Mesendoderm (in vitro differentiated cells): ENCODE measurements at regions not wholly inside any gene's neighbourhood (a gene's known extent, or its start where the extent isn't known, plus 50 kb on each side); places are given as distances from the start of the nearest gene placed in this dataset.

ENCODE experiments used
- DNase-seq: peaks from one replicate; pipeline ENCODE4 v3.0.0; 2013
- H2AK5ac ChIP-seq: 2 replicates; pipeline ENCODE4 v1.6.1; 2013; ENCODE audit warnings: low read length, inconsistent platforms
- H2BK120ac ChIP-seq: 2 replicates; pipeline ENCODE4 v1.6.1; 2013; ENCODE audit warnings: low read depth, mild to moderate bottlenecking, low read length, moderate library complexity, mixed read lengths
- H2BK15ac ChIP-seq: replicated peaks from 2 replicates; pipeline ENCODE4 v1.6.1; 2013; ENCODE audit warnings: low read depth, mild to moderate bottlenecking, moderate library complexity
- H2BK5ac ChIP-seq: 2 replicates; pipeline ENCODE4 v1.6.1; 2013; ENCODE audit warnings: low read length, inconsistent platforms
- H3K18ac ChIP-seq: 2 replicates; pipeline ENCODE4 v1.6.1; 2013; ENCODE audit warnings: mild to moderate bottlenecking, low read length, mixed read lengths
- H3K23ac ChIP-seq: one replicate; pipeline ENCODE4 v1.6.1; 2013; ENCODE audit warnings: low read length
- H3K27ac ChIP-seq: 2 replicates; pipeline ENCODE4 v1.5.1; 2013; ENCODE audit warnings: low read depth, mild to moderate bottlenecking, inconsistent platforms, low read length, moderate library complexity
- H3K27me3 ChIP-seq: 2 replicates; pipeline ENCODE4 v1.6.1; 2013; ENCODE audit warnings: low read length, control low read depth, mild to moderate bottlenecking, inconsistent platforms; ENCODE audit not compliant: insufficient read depth, poor library complexity
- H3K36me3 ChIP-seq: 2 replicates; pipeline ENCODE4 v1.6.1; 2013; ENCODE audit warnings: low read length, inconsistent platforms; ENCODE audit not compliant: control insufficient read depth, insufficient read depth
- H3K4ac ChIP-seq: one replicate; pipeline ENCODE4 v1.6.1; 2013; ENCODE audit warnings: low read depth, mild to moderate bottlenecking, low read length, moderate library complexity
- H3K4me1 ChIP-seq: 2 replicates; pipeline ENCODE4 v1.6.1; 2013; ENCODE audit warnings: low read depth, low read length, inconsistent platforms; ENCODE audit not compliant: control insufficient read depth
- H3K4me2 ChIP-seq: 2 replicates; pipeline ENCODE4 v1.6.1; 2013; ENCODE audit warnings: low read length
- H3K4me3 ChIP-seq: 2 replicates; pipeline ENCODE4 v1.5.1; 2013; ENCODE audit warnings: mild to moderate bottlenecking, low read length
- H3K56ac ChIP-seq: one replicate; pipeline ENCODE4 v1.6.1; 2013; ENCODE audit warnings: low read length
- H3K79me1 ChIP-seq: 2 replicates; pipeline ENCODE4 v1.6.1; 2013; ENCODE audit warnings: low read length, inconsistent platforms
- H3K79me2 ChIP-seq: 2 replicates; pipeline ENCODE4 v1.6.1; 2013; ENCODE audit warnings: mild to moderate bottlenecking, low read length; ENCODE audit not compliant: control insufficient read depth, insufficient read depth
- H3K9ac ChIP-seq: 2 replicates; pipeline ENCODE4 v1.6.1; 2013; ENCODE audit warnings: low read length, inconsistent platforms
- H4K5ac ChIP-seq: one replicate; pipeline ENCODE4 v1.6.1; 2013; ENCODE audit warnings: low read length
- H4K8ac ChIP-seq: one replicate; pipeline ENCODE4 v1.6.1; 2013; ENCODE audit warnings: low read depth, mild to moderate bottlenecking, control low read depth, low read length, moderate library complexity
- WGBS: extraction: QIAGEN DNeasy Blood & Tissue Kit; methylation state at CpG from one replicate; pipeline ENCODE4 v1.1.7; 2013; ENCODE audit warnings: low lambda C conversion rate, missing lambda C conversion rate; ENCODE audit not compliant: insufficient coverage; ENCODE audit errors: extremely low coverage; 5-methylcytosine and 5-hydroxymethylcytosine counted together

- Histone ChIP-seq H3K9ac (no peak overlapping the region), H3K79me2 (no peaks in the 10 kb centered on the region), H3K4me3 (no peak overlapping the region), H2BK15ac (no peak overlapping the region), H2BK5ac (no peak overlapping the region), H3K56ac (no peak overlapping the region), H2BK120ac (no peak overlapping the region), H3K4me2 (no peak overlapping the region), H3K18ac (no peak overlapping the region), H3K4me1 (no peaks in the 10 kb centered on the region), H3K36me3 (no peaks in the 10 kb centered on the region), H3K79me1 (no peaks in the 10 kb centered on the region), H3K27me3 (no peaks in the 10 kb centered on the region), H3K23ac (no peak overlapping the region), H3K27ac (no peak overlapping the region), H4K5ac (no peak overlapping the region), H2AK5ac (no peak overlapping the region), H3K4ac (no peak overlapping the region), H4K8ac (no peak overlapping the region)
- DNase-seq, result no peak
- WGBS, result no CpG with 5 or more reads among the region's 4 CpGs
Observed at GRCh38 chr14:61642614-61642982, 52.7 kb upstream of the HIF1A start.

GRCh38 chr14:61643555-61643954, 51.8 kb upstream of the HIF1A start:
- Histone ChIP-seq H3K27ac (no peak overlapping the region), H3K18ac (no peak overlapping the region), H2AK5ac (no peak overlapping the region), H3K56ac (no peak overlapping the region), H3K79me2 (no peaks in the 10 kb centered on the region), H2BK15ac (no peak overlapping the region), H2BK5ac (no peak overlapping the region), H3K4ac (no peak overlapping the region), H2BK120ac (no peak overlapping the region), H3K4me2 (no peak overlapping the region), H3K9ac (no peak overlapping the region), H3K36me3 (no peaks in the 10 kb centered on the region), H3K23ac (no peak overlapping the region), H4K5ac (no peak overlapping the region), H3K4me3 (no peak overlapping the region), H4K8ac (no peak overlapping the region), H3K27me3 (no peaks in the 10 kb centered on the region), H3K79me1 (no peaks in the 10 kb centered on the region), H3K4me1 (no peaks in the 10 kb centered on the region)
- no peak for DNase-seq
- WGBS, result no CpG with 5 or more reads among the region's 3 CpGs

GRCh38 chr14:61644175-61644574, 51.1 kb upstream of the HIF1A start:
- no peak overlapping the region for H2BK120ac ChIP-seq
- no peak for DNase-seq
- no peak overlapping the region for H3K27ac ChIP-seq
- no peaks in the 10 kb centered on the region for H3K27me3 ChIP-seq
- H4K5ac ChIP-seq, result no peak overlapping the region
- no peak overlapping the region for H3K4ac ChIP-seq
- no peak overlapping the region for H3K23ac ChIP-seq
- H2BK15ac ChIP-seq, result no peak overlapping the region
- no peak overlapping the region for H3K4me2 ChIP-seq
- H2AK5ac ChIP-seq, result no peak overlapping the region
- no peak overlapping the region for H3K9ac ChIP-seq
- H3K79me1 ChIP-seq, result no peaks in the 10 kb centered on the region
- H3K18ac ChIP-seq, result no peak overlapping the region
- no peak overlapping the region for H2BK5ac ChIP-seq
- H4K8ac ChIP-seq, result no peak overlapping the region
- H3K56ac ChIP-seq, result no peak overlapping the region
- H3K36me3 ChIP-seq, result no peaks in the 10 kb centered on the region
- H3K79me2 ChIP-seq, result no peaks in the 10 kb centered on the region
- no peaks in the 10 kb centered on the region for H3K4me1 ChIP-seq
- H3K4me3 ChIP-seq, result no peak overlapping the region

GRCh38 chr14:61644834-61645233, 50.5 kb upstream of the HIF1A start:
- Histone ChIP-seq H3K79me2 (no peaks in the 10 kb centered on the region), H3K9ac (no peak overlapping the region), H2BK5ac (no peak overlapping the region), H3K36me3 (no peaks in the 10 kb centered on the region), H4K8ac (no peak overlapping the region), H3K23ac (no peak overlapping the region), H2BK15ac (no peak overlapping the region), H3K56ac (no peak overlapping the region), H3K4me1 (no peaks in the 10 kb centered on the region), H2AK5ac (no peak overlapping the region), H3K4me2 (no peak overlapping the region), H3K4me3 (no peak overlapping the region), H3K18ac (no peak overlapping the region), H3K27me3 (no peaks in the 10 kb centered on the region), H3K4ac (no peak overlapping the region), H2BK120ac (no peak overlapping the region), H3K79me1 (no peaks in the 10 kb centered on the region), H4K5ac (no peak overlapping the region), H3K27ac (no peak overlapping the region)
- no peak for DNase-seq
- WGBS, result no CpG with 5 or more reads among the region's 2 CpGs

- H2AK5ac ChIP-seq, result no peak overlapping the region
- no peaks in the 10 kb centered on the region for H3K36me3 ChIP-seq
- H2BK5ac ChIP-seq, result no peak overlapping the region
Observed at GRCh38 chr14:61645247-61645646, 50.1 kb upstream of the HIF1A start.

More at GRCh38 chr14:61645247-61645646, 50.1 kb upstream of the HIF1A start:
- Histone ChIP-seq H3K4me1 (no peaks in the 10 kb centered on the region), H2BK120ac (no peak overlapping the region), H4K8ac (no peak overlapping the region), H3K27ac (no peak overlapping the region), H3K4me2 (no peak overlapping the region), H3K79me2 (no peaks in the 10 kb centered on the region), H3K9ac (no peak overlapping the region), H3K23ac (no peak overlapping the region), H3K4me3 (no peak overlapping the region), H3K27me3 (no peaks in the 10 kb centered on the region), H4K5ac (no peak overlapping the region), H2BK15ac (no peak overlapping the region), H3K18ac (no peak overlapping the region), H3K79me1 (no peaks in the 10 kb centered on the region), H3K56ac (no peak overlapping the region), H3K4ac (no peak overlapping the region)
- no peak for DNase-seq
